GM23338 (cell line): ENCODE measurements at regions not wholly inside any gene's neighbourhood (a gene's known extent, or its start where the extent isn't known, plus 50 kb on each side); places are given as distances from the start of the nearest gene placed in this dataset.

Experiments used
- CREB1 ChIP-seq: fragments of 250-450 bp; sonication (Bioruptor Pico); IDR thresholded peaks from 2 replicates; pipeline ENCODE4 v1.5.0; 2020; ENCODE audit warnings: low read depth, mild to moderate bottlenecking, moderate library complexity
- CTCF ChIP-seq, 2 experiments: fragments of 200-600 bp in 1 of 2; sonication (generic) in 1 of 2; conservative IDR thresholded peaks; 2 replicates each; pipeline versions ENCODE4 v1.5.1 to v1.6.1; 2016 to 2017; ENCODE audit warnings: antibody characterized with exemption in 2 of 2, low read depth in 2 of 2, mild to moderate bottlenecking in 2 of 2, moderate library complexity in 1 of 2
- ETS1 ChIP-seq: IDR thresholded peaks from 2 replicates; pipeline ENCODE4 v1.6.1; 2016; ENCODE audit warnings: antibody characterized with exemption
- EZH2 ChIP-seq: fragments of 200-600 bp; sonication (generic); IDR thresholded peaks from one replicate; pipeline ENCODE4 v1.8.0; 2017; ENCODE audit warnings: antibody characterized with exemption, mild to moderate bottlenecking, low read depth; ENCODE audit not compliant: unreplicated experiment
- EZH2phosphoT487 ChIP-seq: fragments of 200-600 bp; sonication (generic); IDR thresholded peaks from one replicate; pipeline ENCODE4 v1.8.1; 2018; ENCODE audit warnings: antibody characterized with exemption; ENCODE audit not compliant: unreplicated experiment
- JUNB ChIP-seq: IDR thresholded peaks from one replicate; pipeline ENCODE4 v1.6.1; 2016; ENCODE audit warnings: antibody characterized with exemption; ENCODE audit not compliant: unreplicated experiment
- NANOG ChIP-seq: IDR thresholded peaks from 2 replicates; pipeline ENCODE4 v1.6.1; 2016; ENCODE audit warnings: antibody characterized with exemption, borderline replicate concordance
- POLR2AphosphoS5 ChIP-seq: IDR thresholded peaks from 2 replicates; pipeline ENCODE4 v1.6.1; 2016; ENCODE audit warnings: antibody characterized with exemption, low read depth
- REST ChIP-seq: IDR thresholded peaks from one replicate; pipeline ENCODE4 v1.6.1; 2018; ENCODE audit warnings: antibody characterized with exemption; ENCODE audit not compliant: unreplicated experiment
- STAT1 ChIP-seq: IDR thresholded peaks from one replicate; pipeline ENCODE4 v1.6.1; 2016; ENCODE audit warnings: antibody characterized with exemption; ENCODE audit not compliant: unreplicated experiment
- ZNF331 ChIP-seq: fragments of 250-450 bp; sonication (Bioruptor Pico); IDR thresholded peaks from 2 replicates; pipeline ENCODE4 v1.5.0; 2020; ENCODE audit warnings: low read depth, mild to moderate bottlenecking, moderate library complexity
- ZNF462 ChIP-seq: fragments of 250-450 bp; sonication (Bioruptor Pico); IDR thresholded peaks from 2 replicates; pipeline ENCODE4 v1.5.0; 2020; ENCODE audit warnings: mild to moderate bottlenecking, moderate library complexity

- no peak for TF ChIP-seq POLR2AphosphoS5
- TF ChIP-seq CTCF (conservative IDR thresholded peaks at IDR 0.05; ENCODE audit: low read depth in 2 of 2): no peak
- TF ChIP-seq EZH2: no peak
- TF ChIP-seq REST: no peak
- no peak for TF ChIP-seq ETS1
- TF ChIP-seq NANOG: no peak
- no peak for TF ChIP-seq STAT1
- no peak for TF ChIP-seq EZH2phosphoT487
- TF ChIP-seq ZNF331: no peak
- TF ChIP-seq JUNB: no peak
- no peak for TF ChIP-seq CREB1 (CRISPR knock-in tag)
- no peak for TF ChIP-seq ZNF462
These were observed 186.5 kb upstream of the LINGO1 start for GRCh38 chr15:77819048-77819850.
